Forelimb muscle (tissue), 1 donor: ENCODE measurements at regions not wholly inside any gene's neighbourhood (a gene's known extent, or its start where the extent isn't known, plus 50 kb on each side); places are given as distances from the start of the nearest gene placed in this dataset.

ENCODE experiments used
- DNase-seq: peaks from one replicate; pipeline ENCODE4 v3.0.0-alpha.2; 2013; ENCODE audit warnings: low read depth

DNA sequence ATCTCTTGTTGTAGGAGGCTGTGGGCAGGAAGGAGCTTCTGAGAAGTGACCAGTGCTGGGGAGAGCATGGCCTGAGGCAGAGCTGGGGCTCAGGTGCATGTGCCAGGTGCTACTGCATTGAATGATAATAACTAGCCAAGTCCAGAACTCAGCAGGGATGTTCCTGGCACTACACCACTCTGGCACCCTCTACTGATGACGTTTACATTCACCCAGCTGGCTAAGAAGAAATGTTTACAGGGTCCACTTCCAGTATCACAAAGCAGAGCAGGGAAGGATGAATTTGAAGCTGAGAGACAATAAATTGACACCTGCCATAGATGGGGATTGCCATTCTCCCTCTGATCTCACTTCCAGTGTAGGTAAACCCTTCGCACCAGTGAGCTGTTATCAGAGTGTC lies 411.8 kb downstream of the SETD4 start:
- DNase-seq: no peak

- DNase-seq: no peak
Measured at GRCh38 chr21:35646606-35647005, 413.7 kb downstream of the SETD4 start.

- DNase-seq: no peak
Measured at GRCh38 chr21:35645991-35646390, 414.3 kb downstream of the SETD4 start.

DNA sequence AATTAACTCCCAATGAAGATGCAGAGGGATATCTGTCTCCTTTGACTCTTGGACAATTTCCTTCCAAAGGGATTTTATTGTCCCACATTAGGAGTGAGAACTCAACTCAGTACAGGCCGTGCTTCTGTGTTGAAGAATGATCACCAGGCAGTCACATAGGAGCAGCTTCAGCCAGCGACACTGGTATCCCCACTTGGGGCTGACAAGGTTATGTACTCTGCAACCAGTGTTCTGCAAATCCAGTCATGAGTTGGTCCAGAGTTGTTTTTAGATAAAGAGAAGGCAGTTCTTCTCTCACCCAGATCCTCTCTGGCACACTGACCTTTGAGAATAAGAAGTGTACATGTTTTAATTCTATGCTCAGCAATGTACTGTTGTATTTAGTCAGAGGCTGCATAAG lies 415.8 kb downstream of the SETD4 start:
- no peak for DNase-seq

GRCh38 chr21:35643176-35643575 lies 417.1 kb downstream of the SETD4 start:
- no peak for DNase-seq

- DNase-seq: no peak
Measured at GRCh38 chr21:35641271-35642016, 418.9 kb downstream of the SETD4 start.

DNA sequence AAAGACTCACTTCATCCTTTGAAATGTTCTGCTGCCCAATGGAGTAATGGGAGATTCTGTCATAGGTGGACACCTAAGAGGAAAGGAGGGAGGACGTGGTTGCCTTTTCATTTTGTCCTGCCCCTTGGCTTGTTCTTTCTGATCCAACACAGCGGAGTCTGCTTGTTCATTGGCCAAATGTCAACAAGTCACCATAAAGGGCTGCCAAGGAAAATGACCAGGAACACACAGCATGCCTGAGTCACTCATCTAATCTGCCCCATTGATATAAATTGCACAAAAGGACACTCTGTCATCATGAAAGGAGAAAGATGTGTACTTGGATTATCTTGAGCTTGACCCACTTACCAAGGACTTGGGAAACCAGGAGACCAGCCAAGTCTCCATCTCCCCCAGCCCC lies 422.9 kb downstream of the SETD4 start:
- no peak for DNase-seq

DNA sequence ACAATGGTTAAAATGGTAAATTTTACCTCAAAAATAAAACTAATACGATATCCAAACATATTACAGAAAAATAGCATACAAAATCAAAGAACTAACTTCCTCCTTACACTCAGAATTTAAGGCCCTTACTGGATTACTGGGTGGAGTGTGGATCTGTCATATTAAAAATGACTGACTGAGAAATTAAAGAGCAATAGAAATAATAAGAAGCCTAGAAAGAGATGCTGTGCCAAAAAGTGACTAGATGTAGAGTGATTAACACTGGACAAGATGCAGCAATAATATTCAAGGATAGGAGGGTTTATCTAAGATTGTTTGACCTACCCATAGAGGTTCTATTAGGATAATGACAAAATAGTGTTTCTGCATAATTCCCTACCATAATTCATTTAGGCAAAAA lies 424.3 kb downstream of the SETD4 start:
- DNase-seq: no peak

DNA sequence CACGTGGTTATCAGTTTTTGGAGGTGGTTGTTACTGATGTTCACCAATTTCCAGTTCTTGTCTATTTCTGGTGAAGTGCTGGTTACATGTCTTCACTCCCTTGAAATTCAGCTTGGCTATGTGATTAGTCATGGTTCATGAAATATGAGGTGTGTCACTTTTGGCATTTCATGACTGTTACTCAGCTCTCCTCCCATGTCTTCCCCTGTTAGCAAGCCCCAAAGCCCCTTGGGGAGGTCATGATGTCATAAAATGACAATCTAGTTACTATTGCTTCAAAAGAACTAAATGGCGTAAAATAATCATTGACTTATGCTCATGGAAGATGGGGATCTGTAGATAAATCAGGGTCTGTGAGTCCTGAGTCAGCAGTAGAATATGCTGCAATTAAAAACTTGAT lies 425.1 kb downstream of the SETD4 start:
- no peak for DNase-seq

DNA sequence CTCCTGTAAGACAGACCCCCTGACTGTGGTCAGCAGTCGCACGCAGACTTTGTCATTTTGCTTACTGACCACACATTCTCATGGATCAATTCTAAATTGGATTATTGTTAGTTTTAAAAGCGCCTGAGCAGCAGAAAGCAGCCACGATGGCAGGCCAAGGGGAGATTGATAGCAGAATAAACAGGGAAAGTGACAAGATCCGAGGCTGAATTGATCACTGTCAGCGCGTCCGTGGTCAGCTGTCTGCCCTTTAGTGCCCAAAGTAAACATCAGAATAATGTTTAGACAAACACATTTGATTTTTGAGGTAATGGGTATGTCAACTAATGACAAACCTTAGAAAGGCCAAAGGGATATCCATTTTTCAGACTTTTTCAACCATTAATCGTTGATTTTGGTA lies 426.8 kb downstream of the SETD4 start:
- DNase-seq: no peak

- no peak for DNase-seq
Measured at GRCh38 chr21:35632711-35633110, 427.6 kb downstream of the SETD4 start.

DNA sequence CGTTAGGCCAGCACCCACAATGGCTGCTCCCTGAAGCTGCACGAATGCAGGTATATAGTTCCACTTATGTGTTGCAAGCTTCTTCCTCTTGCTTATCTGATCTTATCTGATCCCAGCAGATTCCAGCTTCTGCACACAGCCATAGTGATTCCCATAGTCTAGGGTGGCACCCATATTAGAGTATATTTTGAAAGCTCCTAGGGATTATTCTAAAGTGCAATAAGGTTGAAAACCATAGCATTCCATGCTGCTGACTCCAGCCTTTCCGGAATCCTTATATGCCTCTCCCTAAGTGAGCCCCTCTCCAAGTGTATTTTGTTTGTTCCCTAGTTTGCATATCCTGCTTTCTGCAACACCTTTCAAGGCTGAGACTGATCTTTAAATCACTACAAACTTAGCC lies 432.0 kb downstream of the SETD4 start:
- DNase-seq: no peak

DNA sequence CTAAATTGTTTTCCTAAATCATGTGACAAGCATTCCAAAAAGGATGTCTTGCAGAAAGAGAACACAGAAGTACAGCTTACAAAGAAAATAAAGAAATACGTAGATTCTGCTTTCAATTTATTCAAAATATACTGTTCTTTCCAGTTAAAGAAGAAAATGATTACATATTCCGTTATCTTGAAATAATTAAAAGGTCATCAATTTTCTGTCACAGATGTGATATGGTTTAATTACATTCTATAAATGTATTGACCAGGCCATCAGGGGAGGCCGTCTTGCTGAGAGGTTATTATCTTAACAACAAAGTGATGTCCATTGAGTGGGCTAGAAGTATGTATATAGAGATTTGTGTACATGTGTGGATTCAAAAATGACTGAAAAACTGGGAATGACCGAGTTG lies 432.9 kb downstream of the SETD4 start:
- DNase-seq: no peak

DNA sequence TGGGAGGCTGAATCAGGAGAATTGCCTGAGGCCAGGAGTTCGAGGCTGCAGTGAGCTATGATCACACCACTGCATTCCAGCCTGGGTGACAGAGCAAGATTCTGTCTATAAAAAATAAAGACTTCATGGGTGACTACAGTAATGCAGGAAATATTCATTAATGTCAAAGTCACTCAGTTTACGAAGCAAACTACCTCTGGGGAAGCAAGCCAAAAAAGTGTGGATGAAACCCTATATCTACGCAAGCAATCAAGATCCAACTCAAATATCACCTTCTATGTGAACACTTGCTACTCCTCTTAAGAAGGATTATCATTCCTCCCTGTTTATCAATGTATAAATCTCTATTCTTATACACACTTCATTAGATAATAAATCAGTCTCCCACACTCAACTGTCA lies 434.8 kb downstream of the SETD4 start:
- DNase-seq: no peak

DNA sequence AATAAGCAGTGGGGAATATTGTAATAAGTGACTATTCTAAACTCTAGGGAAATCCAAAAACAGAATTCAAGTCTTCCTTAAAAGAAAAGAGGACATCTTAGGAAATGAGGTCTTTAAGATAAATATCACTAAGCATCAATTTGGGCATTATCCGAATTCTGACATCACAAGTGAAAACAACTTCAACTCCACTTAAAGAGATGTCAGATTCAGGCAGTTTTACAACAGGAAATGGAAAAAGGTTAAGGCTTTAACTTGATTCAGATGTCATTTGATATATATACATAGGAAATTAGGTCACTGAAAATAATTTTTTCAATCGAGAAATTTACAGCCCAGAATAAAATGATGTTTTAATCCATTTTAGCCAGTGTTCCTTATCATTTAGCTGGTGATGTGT lies 435.4 kb downstream of the SETD4 start:
- no peak for DNase-seq

DNA sequence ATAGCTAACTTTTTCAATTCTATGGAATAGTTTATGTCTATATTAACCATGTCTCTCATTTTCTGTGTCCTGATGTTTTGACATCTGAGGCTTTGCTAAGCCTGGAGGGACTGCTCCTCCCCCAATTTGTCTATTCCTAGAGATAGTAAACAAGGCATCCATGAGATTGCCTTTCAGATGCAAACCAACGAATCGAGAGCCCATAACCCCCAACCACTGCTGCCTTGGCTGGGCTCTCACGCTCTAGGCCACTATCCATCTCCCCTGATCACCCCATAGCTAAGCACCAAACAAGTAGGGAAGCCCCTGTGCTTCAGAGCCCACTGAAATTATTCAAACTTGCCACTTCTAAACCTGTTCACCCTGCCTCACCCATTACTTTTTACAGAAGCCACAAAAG lies 437.7 kb downstream of the SETD4 start:
- DNase-seq: no peak

- no peak for DNase-seq
Measured at GRCh38 chr21:35619184-35619583, 441.1 kb downstream of the SETD4 start.

DNA sequence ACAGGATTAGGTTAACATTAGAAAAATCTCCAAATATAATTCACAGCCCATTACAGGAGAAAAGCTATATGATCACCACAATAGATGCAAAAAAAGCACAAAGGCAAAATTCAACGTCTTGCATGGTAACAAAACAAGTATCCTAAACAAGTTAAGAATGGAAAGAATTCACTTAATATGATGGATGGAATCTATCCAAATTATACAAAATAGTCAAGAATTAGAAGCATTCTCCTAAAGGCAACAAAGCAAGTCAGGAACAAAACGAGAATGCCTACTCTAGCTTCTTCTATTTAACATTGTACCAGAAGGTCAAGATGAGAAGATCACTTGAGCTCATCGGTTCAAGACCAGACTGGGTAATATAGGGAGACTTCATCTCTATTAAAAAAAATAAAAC lies 442.8 kb downstream of the SETD4 start:
- no peak for DNase-seq

DNA sequence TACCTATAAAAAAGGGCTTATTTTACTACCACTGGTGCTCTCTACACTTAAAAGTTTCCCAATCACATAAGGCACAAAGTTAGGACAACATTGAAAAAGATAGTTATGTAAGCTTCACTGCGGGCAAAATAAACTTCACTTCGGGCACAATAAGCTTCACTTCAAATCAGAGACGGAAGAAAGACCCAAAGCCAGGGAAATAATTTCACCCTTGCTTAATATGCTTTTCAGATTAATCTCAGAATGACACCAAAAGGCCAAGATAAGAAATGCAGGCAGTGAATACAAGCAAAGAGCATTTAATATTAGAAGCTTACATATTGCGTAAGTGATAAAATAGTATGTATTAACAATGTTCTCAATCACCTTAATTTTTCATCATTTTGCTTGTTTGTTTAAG lies 444.2 kb downstream of the SETD4 start:
- peak; percentile 19 for DNase-seq

DNA sequence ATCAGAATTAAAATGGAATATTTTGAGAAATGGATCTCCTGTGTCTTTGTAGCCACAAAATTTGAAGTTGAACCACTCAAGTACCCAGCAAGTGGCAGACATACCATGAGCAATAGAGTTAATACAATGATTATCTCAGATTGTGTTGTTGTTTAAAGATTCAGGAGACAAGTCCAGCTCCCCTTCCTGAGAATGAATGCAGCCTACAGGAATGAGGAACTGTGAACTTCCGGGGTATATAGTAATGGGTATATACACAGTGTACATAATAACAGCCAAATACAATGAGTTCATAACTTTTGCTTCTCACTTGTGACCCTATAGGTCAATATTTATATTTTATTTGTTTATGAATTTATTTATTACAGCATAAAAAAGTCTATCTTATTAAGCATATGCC lies 445.0 kb downstream of the SETD4 start:
- no peak for DNase-seq

- no peak for DNase-seq
Measured at GRCh38 chr21:35614396-35614921, 445.9 kb downstream of the SETD4 start.

- no peak for DNase-seq
Measured at GRCh38 chr21:35611708-35612132, 448.6 kb downstream of the SETD4 start.

GRCh38 chr21:35609263-35609662 lies 451.1 kb downstream of the SETD4 start:
- DNase-seq: no peak

DNA sequence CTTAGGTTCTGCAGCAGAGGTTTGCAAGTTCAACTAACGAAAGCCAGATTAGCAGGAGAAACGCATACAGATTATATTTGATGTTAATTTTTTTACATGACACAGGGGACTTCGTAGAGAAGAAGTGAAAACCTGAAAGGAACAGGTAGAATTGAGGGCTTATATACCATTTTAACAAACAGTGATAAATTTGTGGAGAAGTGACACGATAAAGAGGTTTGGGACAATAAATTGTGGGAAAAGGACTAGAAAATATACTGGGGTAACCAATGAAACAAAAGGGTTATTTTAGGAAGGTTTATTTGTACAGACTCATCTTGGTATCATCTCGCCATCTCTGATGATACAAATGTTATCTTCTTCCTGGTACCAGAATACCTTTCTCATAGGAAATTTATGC lies 452.9 kb downstream of the SETD4 start:
- no peak for DNase-seq
